ENCODE measurements at regions not wholly inside any gene's neighbourhood (a gene's known extent, or its start where the extent isn't known, plus 50 kb on each side); places are given as distances from the start of the nearest gene placed in this dataset.

GRCh38 chr11:106470230-106470629 is 392.8 kb downstream of the AASDHPPT start:
- Histone ChIP-seq H3K4me3 (no peak overlapping the region), H3K9me3 (peaks cover 3% of the 10 kb centered on the region), H3K36me3 (no peaks in the 10 kb centered on the region), H3K4me1 (ENCODE audit: control insufficient read depth in 1 of 2, low read depth in 2 of 2) (peaks cover 6 to 7% of the 10 kb centered on the region in 2 donors), H3K27me3 (replicated peaks; ENCODE audit: insufficient read depth) (no peaks in the 10 kb centered on the region), H3K27ac (no peak overlapping the region)
- ATAC-seq (ENCODE audit: insufficient number of reproducible peaks, low FRiP score, low read depth) (no peak), DNase-seq (ENCODE audit: low spot score) (no peak)
- no peak for TF ChIP-seq CTCF (IDR thresholded peaks at IDR 0.05)

GRCh38 chr11:106471276-106471675 is 393.8 kb downstream of the AASDHPPT start:
- peaks cover 6 to 7% of the 10 kb centered on the region in 2 donors for H3K4me1 ChIP-seq (ENCODE audit: control insufficient read depth in 1 of 2, low read depth in 2 of 2)
- no peaks in the 10 kb centered on the region for H3K36me3 ChIP-seq
- no peak overlapping the region for H3K27ac ChIP-seq
- TF ChIP-seq CTCF (IDR thresholded peaks at IDR 0.05): no peak
- no peak for ATAC-seq (ENCODE audit: insufficient number of reproducible peaks, low FRiP score, low read depth)
- H3K4me3 ChIP-seq: no peak overlapping the region
- H3K9me3 ChIP-seq: peaks cover 3% of the 10 kb centered on the region
- DNase-seq (ENCODE audit: low spot score): no peak
- no peaks in the 10 kb centered on the region for H3K27me3 ChIP-seq (replicated peaks; ENCODE audit: insufficient read depth)

- Histone ChIP-seq H3K4me1 (ENCODE audit: control insufficient read depth in 1 of 2, low read depth in 2 of 2) (peaks cover 5 to 7% of the 10 kb centered on the region in 2 donors), H3K27me3 (replicated peaks; ENCODE audit: insufficient read depth) (no peaks in the 10 kb centered on the region), H3K27ac (no peak overlapping the region), H3K36me3 (no peaks in the 10 kb centered on the region), H3K9me3 (peaks cover 3% of the 10 kb centered on the region), H3K4me3 (no peak overlapping the region)
- ATAC-seq (ENCODE audit: insufficient number of reproducible peaks, low FRiP score, low read depth) (no peak), DNase-seq (ENCODE audit: low spot score) (no peak)
- no peak for TF ChIP-seq CTCF (IDR thresholded peaks at IDR 0.05)
These were observed 395.7 kb downstream of the AASDHPPT start for GRCh38 chr11:106473089-106473722.

GRCh38 chr11:106474274-106474673 is 396.8 kb downstream of the AASDHPPT start:
- Histone ChIP-seq H3K4me3 (no peak overlapping the region), H3K27me3 (replicated peaks; ENCODE audit: insufficient read depth) (no peaks in the 10 kb centered on the region), H3K4me1 (ENCODE audit: control insufficient read depth in 1 of 2, low read depth in 2 of 2) (no peaks in the 10 kb centered on the region), H3K36me3 (no peaks in the 10 kb centered on the region), H3K9me3 (peaks cover 3% of the 10 kb centered on the region), H3K27ac (no peak overlapping the region)
- ATAC-seq (ENCODE audit: insufficient number of reproducible peaks, low FRiP score, low read depth) (no peak), DNase-seq (ENCODE audit: low spot score) (no peak)
- no peak for TF ChIP-seq CTCF (IDR thresholded peaks at IDR 0.05)

GRCh38 chr11:106475181-106475580 is 397.7 kb downstream of the AASDHPPT start:
- H3K36me3 ChIP-seq: no peaks in the 10 kb centered on the region
- no peak overlapping the region for H3K4me3 ChIP-seq
- no peak for TF ChIP-seq CTCF (IDR thresholded peaks at IDR 0.05)
- H3K27ac ChIP-seq: no peak overlapping the region
- H3K4me1 ChIP-seq (ENCODE audit: control insufficient read depth in 1 of 2, low read depth in 2 of 2): no peaks in the 10 kb centered on the region
- DNase-seq (ENCODE audit: low spot score): no peak
- H3K27me3 ChIP-seq (replicated peaks; ENCODE audit: insufficient read depth): no peaks in the 10 kb centered on the region
- peaks cover 3% of the 10 kb centered on the region for H3K9me3 ChIP-seq
- no peak for ATAC-seq (ENCODE audit: insufficient number of reproducible peaks, low FRiP score, low read depth)
